Osteocyte (in vitro differentiated cells): ENCODE measurements at regions not wholly inside any gene's neighbourhood (a gene's known extent, or its start where the extent isn't known, plus 50 kb on each side); places are given as distances from the start of the nearest gene placed in this dataset.

ENCODE experiments used
- DNase-seq: peaks from one replicate; pipeline ENCODE4 v3.0.0; 2021; ENCODE audit warnings: mixed read lengths; ENCODE audit not compliant: unreplicated experiment; ENCODE audit errors: extremely low spot score
- H3K27ac Mint-ChIP-seq: one replicate; pipeline ENCODE4 v1.8.0; 2021; ENCODE audit warnings: mild to moderate bottlenecking, mixed read lengths; ENCODE audit not compliant: unreplicated experiment
- H3K27me3 Mint-ChIP-seq: one replicate; pipeline ENCODE4 v1.8.0; 2021; ENCODE audit warnings: mixed read lengths; ENCODE audit not compliant: unreplicated experiment
- H3K36me3 Mint-ChIP-seq: one replicate; pipeline ENCODE4 v1.8.0; 2021; ENCODE audit warnings: mixed read lengths; ENCODE audit not compliant: unreplicated experiment
- H3K4me1 Mint-ChIP-seq: one replicate; pipeline ENCODE4 v1.8.0; 2021; ENCODE audit warnings: mixed read lengths; ENCODE audit not compliant: unreplicated experiment
- H3K4me3 Mint-ChIP-seq: one replicate; pipeline ENCODE4 v1.8.0; 2021; ENCODE audit warnings: mild to moderate bottlenecking, moderate library complexity, mixed read lengths; ENCODE audit not compliant: unreplicated experiment
- H3K9me3 Mint-ChIP-seq: one replicate; pipeline ENCODE4 v1.8.0; 2021; ENCODE audit warnings: mixed read lengths; ENCODE audit not compliant: unreplicated experiment
- TF ChIP-seq, protein P1 (sequence below): fragments of 200-600 bp; sonication (generic); IDR thresholded peaks from 2 replicates; pipeline ENCODE4 v1.5.0; 2021; ENCODE audit warnings: antibody characterized with exemption, mild to moderate bottlenecking, moderate library complexity

GRCh38 chr14:44053422-44053821 is 453.7 kb downstream of the FSCB start:
- no peak overlapping the region for H3K27ac Mint-ChIP-seq
- TF ChIP-seq, protein P1, sequence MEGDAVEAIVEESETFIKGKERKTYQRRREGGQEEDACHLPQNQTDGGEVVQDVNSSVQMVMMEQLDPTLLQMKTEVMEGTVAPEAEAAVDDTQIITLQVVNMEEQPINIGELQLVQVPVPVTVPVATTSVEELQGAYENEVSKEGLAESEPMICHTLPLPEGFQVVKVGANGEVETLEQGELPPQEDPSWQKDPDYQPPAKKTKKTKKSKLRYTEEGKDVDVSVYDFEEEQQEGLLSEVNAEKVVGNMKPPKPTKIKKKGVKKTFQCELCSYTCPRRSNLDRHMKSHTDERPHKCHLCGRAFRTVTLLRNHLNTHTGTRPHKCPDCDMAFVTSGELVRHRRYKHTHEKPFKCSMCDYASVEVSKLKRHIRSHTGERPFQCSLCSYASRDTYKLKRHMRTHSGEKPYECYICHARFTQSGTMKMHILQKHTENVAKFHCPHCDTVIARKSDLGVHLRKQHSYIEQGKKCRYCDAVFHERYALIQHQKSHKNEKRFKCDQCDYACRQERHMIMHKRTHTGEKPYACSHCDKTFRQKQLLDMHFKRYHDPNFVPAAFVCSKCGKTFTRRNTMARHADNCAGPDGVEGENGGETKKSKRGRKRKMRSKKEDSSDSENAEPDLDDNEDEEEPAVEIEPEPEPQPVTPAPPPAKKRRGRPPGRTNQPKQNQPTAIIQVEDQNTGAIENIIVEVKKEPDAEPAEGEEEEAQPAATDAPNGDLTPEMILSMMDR, result no peak
- no peak for DNase-seq
- H3K4me1 Mint-ChIP-seq, result no peaks in the 10 kb centered on the region
- peaks cover 6% of the 10 kb centered on the region for H3K9me3 Mint-ChIP-seq
- no peaks in the 10 kb centered on the region for H3K27me3 Mint-ChIP-seq
- no peak overlapping the region for H3K4me3 Mint-ChIP-seq
- H3K36me3 Mint-ChIP-seq, result no peaks in the 10 kb centered on the region

DNA sequence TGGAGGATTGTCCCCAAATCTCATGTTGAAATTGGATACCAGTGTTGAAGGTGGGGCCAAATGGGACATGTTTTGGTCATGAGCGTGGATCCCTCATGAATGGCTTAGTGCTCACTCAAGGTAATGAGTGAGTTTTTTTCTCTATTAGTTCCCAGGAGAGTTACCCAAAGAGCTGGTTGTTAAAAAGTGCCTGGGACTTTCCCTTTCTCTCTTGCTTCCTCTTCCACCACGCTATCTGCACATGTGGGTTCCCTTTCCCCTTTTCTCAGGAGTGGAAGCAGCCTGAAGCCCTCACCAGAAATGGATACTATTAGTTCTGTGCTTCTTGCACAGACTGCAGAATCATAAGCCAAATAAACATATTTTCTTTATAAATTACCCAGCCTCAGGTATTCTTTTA is 465.4 kb downstream of the FSCB start:
- Mint-ChIP-seq H3K4me1 (no peaks in the 10 kb centered on the region), H3K27me3 (no peaks in the 10 kb centered on the region), H3K36me3 (no peaks in the 10 kb centered on the region), H3K9me3 (peaks cover 17% of the 10 kb centered on the region), H3K27ac (no peak overlapping the region), H3K4me3 (no peak overlapping the region)
- DNase-seq, result no peak
- TF ChIP-seq, protein P1, result no peak

GRCh38 chr14:44040561-44040960 is 466.5 kb downstream of the FSCB start:
- no peaks in the 10 kb centered on the region for H3K36me3 Mint-ChIP-seq
- peaks cover 21% of the 10 kb centered on the region for H3K9me3 Mint-ChIP-seq
- no peak overlapping the region for H3K4me3 Mint-ChIP-seq

GRCh38 chr14:44036248-44036647 is 470.8 kb downstream of the FSCB start:
- Mint-ChIP-seq H3K36me3 (no peaks in the 10 kb centered on the region), H3K4me3 (no peak overlapping the region), H3K27ac (no peak overlapping the region), H3K4me1 (no peaks in the 10 kb centered on the region), H3K27me3 (no peaks in the 10 kb centered on the region), H3K9me3 (peaks cover 24% of the 10 kb centered on the region)
- TF ChIP-seq, protein P1, result no peak
- DNase-seq, result no peak

More at GRCh38 chr14:44040561-44040960, 466.5 kb downstream of the FSCB start:
- Mint-ChIP-seq H3K27ac (no peak overlapping the region), H3K27me3 (no peaks in the 10 kb centered on the region), H3K4me1 (no peaks in the 10 kb centered on the region)
- no peak for DNase-seq
- TF ChIP-seq, protein P1, result no peak

GRCh38 chr14:44035707-44036106 is 471.4 kb downstream of the FSCB start:
- Mint-ChIP-seq H3K4me1 (no peaks in the 10 kb centered on the region), H3K27ac (no peak overlapping the region), H3K9me3 (peaks cover 24% of the 10 kb centered on the region), H3K36me3 (no peaks in the 10 kb centered on the region), H3K4me3 (no peak overlapping the region), H3K27me3 (no peaks in the 10 kb centered on the region)
- TF ChIP-seq, protein P1, result no peak
- no peak for DNase-seq
